SK-N-MC (cell line): ENCODE measurements at regions not wholly inside any gene's neighbourhood (a gene's known extent, or its start where the extent isn't known, plus 50 kb on each side); places are given as distances from the start of the nearest gene placed in this dataset.

Experiments used
- EZH2 ChIP-seq: fragments of 200-600 bp; sonication (generic); IDR thresholded peaks from one replicate; pipeline ENCODE4 v1.6.1; 2017; ENCODE audit warnings: antibody characterized with exemption
- FOXP2 ChIP-seq: optimal IDR thresholded peaks from 2 replicates; pipeline ENCODE3; 2011; ENCODE audit warnings: mild to moderate bottlenecking, moderate library complexity; ENCODE audit not compliant: insufficient read depth; ENCODE audit errors: extremely low read length, control extremely low read depth
- POLR2AphosphoS5 ChIP-seq: IDR thresholded peaks from 2 replicates; pipeline ENCODE4 v1.6.1; 2012; ENCODE audit warnings: mild to moderate bottlenecking, low read depth, low read length, borderline replicate concordance

- TF ChIP-seq POLR2AphosphoS5 (no peak), EZH2 (no peak), FOXP2 (no peak)
These were observed 129.6 kb upstream of the GPR149 start for GRCh38 chr3:154559623-154560022.
